Activated CD8-positive, alpha-beta T cell treated with anti-CD3 and anti-CD28 coated beads for 36 hours (primary cell): ENCODE measurements at regions not wholly inside any gene's neighbourhood (a gene's known extent, or its start where the extent isn't known, plus 50 kb on each side); places are given as distances from the start of the nearest gene placed in this dataset.

Experiments used
- ATAC-seq: fragments of 200-7000 bp; cut with Tn5 transposase; one replicate; pipeline ENCODE4 v1.10.0; 2021; ENCODE audit warnings: mild to moderate bottlenecking, moderate library complexity
- CTCF ChIA-PET: fragments of 350-600 bp; sonication (Branson Sonifier 250); formaldehyde crosslinking; loops from one replicate; lab custom pipeline; 2021; ENCODE audit warnings: antibody characterized with exemption; lab: Charles Lee
- POLR2A ChIA-PET: fragments of 350-600 bp; sonication (Branson Sonifier 250); formaldehyde crosslinking; loops from one replicate; lab custom pipeline; 2021; ENCODE audit warnings: antibody characterized with exemption; lab: Charles Lee
- DNase-seq: peaks from one replicate; pipeline ENCODE4 v3.0.0-alpha.2; 2020
- H3K27ac Mint-ChIP-seq: one replicate; pipeline ENCODE4 v1.8.0; 2021; ENCODE audit warnings: mild to moderate bottlenecking, mixed read lengths
- H3K27me3 Mint-ChIP-seq: one replicate; pipeline ENCODE4 v1.8.0; 2021; ENCODE audit warnings: mixed read lengths
- H3K36me3 Mint-ChIP-seq: one replicate; pipeline ENCODE4 v1.8.0; 2021; ENCODE audit warnings: low read depth, mixed read lengths
- H3K4me1 Mint-ChIP-seq: one replicate; pipeline ENCODE4 v1.8.0; 2021; ENCODE audit warnings: low read depth, mixed read lengths
- H3K4me3 Mint-ChIP-seq: one replicate; pipeline ENCODE4 v1.8.0; 2021; ENCODE audit warnings: mild to moderate bottlenecking, moderate library complexity, mixed read lengths
- H3K9me3 Mint-ChIP-seq: one replicate; pipeline ENCODE4 v1.8.0; 2021; ENCODE audit warnings: mixed read lengths
- CTCF ChIP-seq: fragments of 200-600 bp; IDR thresholded peaks from one replicate; pipeline ENCODE4 v1.8.0; 2022; ENCODE audit warnings: antibody characterized with exemption, mild to moderate bottlenecking
- intact Hi-C: fragments of 100-400 bp; cut with micrococcal nuclease; formaldehyde crosslinking; loops from one replicate; pipeline ENCODE4 v1.10.0; 2022

DNA sequence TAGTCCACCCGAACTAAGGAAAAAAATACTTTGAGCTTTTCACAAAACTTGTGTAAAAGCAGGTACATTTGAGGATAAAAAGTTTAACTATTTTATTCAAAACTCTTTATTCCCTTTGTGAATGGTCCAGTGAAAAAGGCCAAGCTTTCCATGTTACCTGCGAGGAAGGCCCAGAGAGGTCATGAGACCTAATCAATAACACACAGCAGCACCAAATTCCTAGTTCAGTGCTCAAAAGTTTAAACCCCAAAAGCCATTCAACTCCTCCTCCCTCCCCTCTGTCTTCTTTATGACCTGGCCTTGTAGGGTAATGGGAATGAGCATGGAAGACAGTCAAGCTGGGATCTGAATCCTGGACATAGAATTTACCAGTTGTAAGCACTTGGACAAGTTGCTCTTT, 151.9 kb upstream of the FGGY start:
- POLR2A ChIA-PET: no interaction called here
- DNase-seq (no peak), ATAC-seq (no peak)
- Mint-ChIP-seq H3K27ac (no peak overlapping the region), H3K36me3 (no peaks in the 10 kb centered on the region), H3K4me3 (no peak overlapping the region), H3K4me1 (peaks cover 26% of the 10 kb centered on the region), H3K27me3 (no peaks in the 10 kb centered on the region), H3K9me3 (no peaks in the 10 kb centered on the region)
- TF ChIP-seq CTCF: no peak
- CTCF ChIA-PET: interaction anchor here (1.0 kb wide), 1 partner anchor 54 kb away, joined by 3 read pairs; no protein-coding TSS in a partner anchor
- intact Hi-C loops: loop anchor here (5.0 kb wide), 1 partner anchor 142 kb away; no protein-coding TSS in a partner anchor

DNA sequence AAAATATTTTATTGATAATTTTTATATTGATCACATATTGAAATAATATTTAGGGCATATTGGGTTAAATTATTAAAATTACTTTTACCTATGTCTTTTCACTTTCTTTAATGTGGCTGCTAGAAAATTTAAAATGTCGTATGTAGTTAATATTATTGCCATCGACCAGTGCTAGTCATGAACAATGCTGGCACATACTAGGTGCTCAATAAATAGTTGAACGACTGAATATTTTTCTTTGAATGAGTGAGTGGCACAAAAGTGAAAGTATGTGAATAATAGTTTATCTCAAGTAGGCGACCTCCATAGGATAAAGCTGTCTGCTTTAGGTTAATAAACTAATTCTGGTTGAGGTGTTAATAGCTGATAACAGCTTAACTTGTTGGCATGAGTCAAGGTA, 150.8 kb upstream of the FGGY start:
- peak overlapping the region; percentile 85 for H3K27ac Mint-ChIP-seq
- intact Hi-C loops: loop anchor here (5.0 kb wide), 1 partner anchor 141 kb away; no protein-coding TSS in a partner anchor

GRCh38 chr1:59146651-59147358, 150.1 kb upstream of the FGGY start:
- ChIA-PET CTCF (interaction anchor here (1.0 kb wide), 1 partner anchor 100 kb away, joined by 3 read pairs; no protein-coding TSS in a partner anchor), POLR2A (interaction anchor here (0.6 kb wide), 1 partner anchor 459 kb away, joined by 3 read pairs; no protein-coding TSS in a partner anchor)
- intact Hi-C loops: loop anchor here (5.0 kb wide), 1 partner anchor 140 kb away; no protein-coding TSS in a partner anchor
- ATAC-seq: peak; percentile 64
- Mint-ChIP-seq H3K27me3 (no peaks in the 10 kb centered on the region), H3K27ac (peak overlapping the region; percentile 85), H3K36me3 (no peaks in the 10 kb centered on the region), H3K4me3 (peak overlapping the region; percentile 84), H3K9me3 (no peaks in the 10 kb centered on the region), H3K4me1 (peaks cover 34% of the 10 kb centered on the region)
- no peak for TF ChIP-seq CTCF
- DNase-seq: peak; percentile 63

More for the DNA sequence above, 150.8 kb upstream of the FGGY start:
- no peak for TF ChIP-seq CTCF
- Mint-ChIP-seq H3K4me1 (peaks cover 35% of the 10 kb centered on the region), H3K9me3 (no peaks in the 10 kb centered on the region), H3K4me3 (peak overlapping the region; percentile 84), H3K36me3 (no peaks in the 10 kb centered on the region), H3K27me3 (no peaks in the 10 kb centered on the region)
- DNase-seq (no peak), ATAC-seq (no peak)
- ChIA-PET POLR2A (no interaction called here), CTCF (interaction anchor here (1.0 kb wide), 1 partner anchor 99 kb away, joined by 3 read pairs; no protein-coding TSS in a partner anchor)

GRCh38 chr1:59149435-59149834, 147.5 kb upstream of the FGGY start:
- H3K27ac Mint-ChIP-seq: no peak overlapping the region
- H3K27me3 Mint-ChIP-seq: no peaks in the 10 kb centered on the region
- no peak overlapping the region for H3K4me3 Mint-ChIP-seq
- POLR2A ChIA-PET: no interaction called here
- intact Hi-C loops: loop anchor here (5.0 kb wide), 1 partner anchor 138 kb away; no protein-coding TSS in a partner anchor
- ATAC-seq (no peak), DNase-seq (no peak)
- H3K9me3 Mint-ChIP-seq: no peaks in the 10 kb centered on the region
- CTCF ChIA-PET: interaction anchor here (1.5 to 1.6 kb wide), 2 partner anchors 17 to 549 kb away, joined by 4 read pairs; no protein-coding TSS in a partner anchor
- no peaks in the 10 kb centered on the region for H3K36me3 Mint-ChIP-seq
- TF ChIP-seq CTCF: no peak
- peaks cover 24% of the 10 kb centered on the region for H3K4me1 Mint-ChIP-seq
